GM19238 (cell line): ENCODE measurements at regions not wholly inside any gene's neighbourhood (a gene's known extent, or its start where the extent isn't known, plus 50 kb on each side); places are given as distances from the start of the nearest gene placed in this dataset.

Experiments
- DNase-seq: peaks from one replicate; pipeline ENCODE4 v3.0.0; 2011; ENCODE audit warnings: low spot score; ENCODE audit not compliant: insufficient read length

GRCh38 chr9:106639873-106640568 is 222.9 kb upstream of the ZNF462 start:
- DNase-seq, result no peak

- no peak for DNase-seq
Observed at GRCh38 chr9:106643211-106643930, 219.6 kb upstream of the ZNF462 start.

- DNase-seq, result no peak
Observed at GRCh38 chr9:106644661-106645060, 218.3 kb upstream of the ZNF462 start.

GRCh38 chr9:106648799-106649198 is 214.2 kb upstream of the ZNF462 start:
- no peak for DNase-seq

GRCh38 chr9:106649664-106650063 is 213.3 kb upstream of the ZNF462 start:
- DNase-seq, result no peak

GRCh38 chr9:106653213-106653612 is 209.8 kb upstream of the ZNF462 start:
- DNase-seq, result no peak

GRCh38 chr9:106655966-106656365 is 207.0 kb upstream of the ZNF462 start:
- DNase-seq, result no peak

- no peak for DNase-seq
Observed at GRCh38 chr9:106657926-106658325, 205.0 kb upstream of the ZNF462 start.

GRCh38 chr9:106668534-106668933 is 194.4 kb upstream of the ZNF462 start:
- DNase-seq, result no peak

- no peak for DNase-seq
Observed at GRCh38 chr9:106669835-106670234, 193.1 kb upstream of the ZNF462 start.

GRCh38 chr9:106670418-106670817 is 192.5 kb upstream of the ZNF462 start:
- no peak for DNase-seq

- DNase-seq, result no peak
Observed at GRCh38 chr9:106675780-106676179, 187.2 kb upstream of the ZNF462 start.

GRCh38 chr9:106677374-106677773 is 185.6 kb upstream of the ZNF462 start:
- DNase-seq, result no peak

GRCh38 chr9:106677830-106678229 is 185.1 kb upstream of the ZNF462 start:
- no peak for DNase-seq

- DNase-seq, result no peak
Observed at GRCh38 chr9:106678273-106678672, 184.7 kb upstream of the ZNF462 start.

- DNase-seq, result no peak
Observed at GRCh38 chr9:106682420-106682819, 180.5 kb upstream of the ZNF462 start.

- DNase-seq, result no peak
Observed at GRCh38 chr9:106683454-106683853, 179.5 kb upstream of the ZNF462 start.

- no peak for DNase-seq
Observed at GRCh38 chr9:106684940-106685695, 177.8 kb upstream of the ZNF462 start.

GRCh38 chr9:106689089-106689488 is 173.9 kb upstream of the ZNF462 start:
- DNase-seq, result no peak

- DNase-seq, result no peak
Observed at GRCh38 chr9:106691627-106692026, 171.3 kb upstream of the ZNF462 start.

- no peak for DNase-seq
Observed at GRCh38 chr9:106693558-106693957, 169.4 kb upstream of the ZNF462 start.

GRCh38 chr9:106696804-106697203 is 166.2 kb upstream of the ZNF462 start:
- no peak for DNase-seq
